ENCODE measurements at regions not wholly inside any gene's neighbourhood (a gene's known extent, or its start where the extent isn't known, plus 50 kb on each side); places are given as distances from the start of the nearest gene placed in this dataset.

DNA sequence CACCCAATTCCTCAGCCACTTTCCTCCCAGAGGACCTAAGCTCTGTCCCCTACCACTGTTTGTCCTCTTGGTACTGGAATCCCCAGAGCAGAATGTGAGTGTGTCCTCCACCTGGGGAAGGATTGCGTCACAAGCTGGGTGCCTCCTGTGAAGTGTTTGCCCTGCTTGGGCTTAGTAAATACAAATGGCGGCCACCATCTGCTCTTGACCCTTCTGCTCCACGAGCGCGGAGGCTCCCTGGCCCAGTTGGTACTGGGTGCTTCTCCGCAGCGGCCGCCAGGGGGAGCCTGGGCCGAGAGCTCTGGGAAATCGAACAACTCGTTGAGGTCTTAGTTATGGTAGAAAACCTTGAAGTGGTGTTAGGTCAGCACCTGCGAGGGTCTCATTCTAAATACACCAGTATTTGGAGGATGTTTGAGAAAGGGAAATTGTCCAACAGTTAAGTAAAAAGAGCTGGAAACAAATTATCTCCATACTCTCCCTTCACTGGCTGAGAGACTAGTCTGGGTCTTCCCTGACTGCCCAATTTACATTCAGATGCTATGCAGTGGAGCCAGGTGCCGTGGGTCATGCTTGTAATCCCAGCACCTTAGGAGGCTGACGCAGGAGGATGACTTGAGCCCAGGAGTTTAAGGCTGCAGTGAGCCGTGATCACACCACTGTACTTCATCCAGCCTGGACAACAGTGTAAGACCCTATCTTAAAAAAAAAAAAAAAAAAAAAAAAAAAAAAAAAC, 74.6 kb upstream of the TEAD1 start (continued):
- peak; percentile 89; the same call in 1 of the 2 replicates for TF ChIP-seq MYC (CRISPR knock-in tag; IDR thresholded peaks at IDR 0.05; ENCODE audit: borderline replicate concordance)
- TF ChIP-seq HOXA3 (CRISPR knock-in tag; IDR thresholded peaks at IDR 0.05), result peak; percentile 99
- TF ChIP-seq ZSCAN9 (CRISPR knock-in tag; IDR thresholded peaks at IDR 0.05; ENCODE audit: borderline replicate concordance), result peak; percentile 87
- TF ChIP-seq, protein P1, sequence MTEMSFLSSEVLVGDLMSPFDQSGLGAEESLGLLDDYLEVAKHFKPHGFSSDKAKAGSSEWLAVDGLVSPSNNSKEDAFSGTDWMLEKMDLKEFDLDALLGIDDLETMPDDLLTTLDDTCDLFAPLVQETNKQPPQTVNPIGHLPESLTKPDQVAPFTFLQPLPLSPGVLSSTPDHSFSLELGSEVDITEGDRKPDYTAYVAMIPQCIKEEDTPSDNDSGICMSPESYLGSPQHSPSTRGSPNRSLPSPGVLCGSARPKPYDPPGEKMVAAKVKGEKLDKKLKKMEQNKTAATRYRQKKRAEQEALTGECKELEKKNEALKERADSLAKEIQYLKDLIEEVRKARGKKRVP (CRISPR knock-in tag; IDR thresholded peaks at IDR 0.05), result peak in 1 of 2 experiments; percentile 94; a peak in 2 of 4 replicates
- TF ChIP-seq ZBTB7B (CRISPR knock-in tag; IDR thresholded peaks at IDR 0.05), result peak; percentile 44; the same call in 1 of the 2 replicates
- TF ChIP-seq KAT7 (CRISPR knock-in tag; IDR thresholded peaks at IDR 0.05; ENCODE audit: borderline replicate concordance), result no peak
- TF ChIP-seq, protein P2, sequence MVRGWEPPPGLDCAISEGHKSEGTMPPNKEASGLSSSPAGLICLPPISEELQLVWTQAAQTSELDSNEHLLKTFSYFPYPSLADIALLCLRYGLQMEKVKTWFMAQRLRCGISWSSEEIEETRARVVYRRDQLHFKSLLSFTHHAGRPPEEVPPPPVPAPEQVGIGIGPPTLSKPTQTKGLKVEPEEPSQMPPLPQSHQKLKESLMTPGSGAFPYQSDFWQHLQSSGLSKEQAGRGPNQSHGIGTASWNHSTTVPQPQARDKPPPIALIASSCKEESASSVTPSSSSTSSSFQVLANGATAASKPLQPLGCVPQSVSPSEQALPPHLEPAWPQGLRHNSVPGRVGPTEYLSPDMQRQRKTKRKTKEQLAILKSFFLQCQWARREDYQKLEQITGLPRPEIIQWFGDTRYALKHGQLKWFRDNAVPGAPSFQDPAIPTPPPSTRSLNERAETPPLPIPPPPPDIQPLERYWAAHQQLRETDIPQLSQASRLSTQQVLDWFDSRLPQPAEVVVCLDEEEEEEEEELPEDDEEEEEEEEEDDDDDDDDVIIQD (CRISPR knock-in tag; IDR thresholded peaks at IDR 0.05; ENCODE audit: low read depth), result peak; percentile 95
- TF ChIP-seq ZNF354B (CRISPR knock-in tag; IDR thresholded peaks at IDR 0.05), result no peak
- no peak for TF ChIP-seq ZNF737 (CRISPR knock-in tag; IDR thresholded peaks at IDR 0.05; ENCODE audit: borderline replicate concordance)
- no peak for TF ChIP-seq NFIC (IDR thresholded peaks at IDR 0.05; ENCODE audit: low read length)
- TF ChIP-seq ZNF780A (CRISPR knock-in tag; IDR thresholded peaks at IDR 0.05), result no peak
- TF ChIP-seq, protein P3, sequence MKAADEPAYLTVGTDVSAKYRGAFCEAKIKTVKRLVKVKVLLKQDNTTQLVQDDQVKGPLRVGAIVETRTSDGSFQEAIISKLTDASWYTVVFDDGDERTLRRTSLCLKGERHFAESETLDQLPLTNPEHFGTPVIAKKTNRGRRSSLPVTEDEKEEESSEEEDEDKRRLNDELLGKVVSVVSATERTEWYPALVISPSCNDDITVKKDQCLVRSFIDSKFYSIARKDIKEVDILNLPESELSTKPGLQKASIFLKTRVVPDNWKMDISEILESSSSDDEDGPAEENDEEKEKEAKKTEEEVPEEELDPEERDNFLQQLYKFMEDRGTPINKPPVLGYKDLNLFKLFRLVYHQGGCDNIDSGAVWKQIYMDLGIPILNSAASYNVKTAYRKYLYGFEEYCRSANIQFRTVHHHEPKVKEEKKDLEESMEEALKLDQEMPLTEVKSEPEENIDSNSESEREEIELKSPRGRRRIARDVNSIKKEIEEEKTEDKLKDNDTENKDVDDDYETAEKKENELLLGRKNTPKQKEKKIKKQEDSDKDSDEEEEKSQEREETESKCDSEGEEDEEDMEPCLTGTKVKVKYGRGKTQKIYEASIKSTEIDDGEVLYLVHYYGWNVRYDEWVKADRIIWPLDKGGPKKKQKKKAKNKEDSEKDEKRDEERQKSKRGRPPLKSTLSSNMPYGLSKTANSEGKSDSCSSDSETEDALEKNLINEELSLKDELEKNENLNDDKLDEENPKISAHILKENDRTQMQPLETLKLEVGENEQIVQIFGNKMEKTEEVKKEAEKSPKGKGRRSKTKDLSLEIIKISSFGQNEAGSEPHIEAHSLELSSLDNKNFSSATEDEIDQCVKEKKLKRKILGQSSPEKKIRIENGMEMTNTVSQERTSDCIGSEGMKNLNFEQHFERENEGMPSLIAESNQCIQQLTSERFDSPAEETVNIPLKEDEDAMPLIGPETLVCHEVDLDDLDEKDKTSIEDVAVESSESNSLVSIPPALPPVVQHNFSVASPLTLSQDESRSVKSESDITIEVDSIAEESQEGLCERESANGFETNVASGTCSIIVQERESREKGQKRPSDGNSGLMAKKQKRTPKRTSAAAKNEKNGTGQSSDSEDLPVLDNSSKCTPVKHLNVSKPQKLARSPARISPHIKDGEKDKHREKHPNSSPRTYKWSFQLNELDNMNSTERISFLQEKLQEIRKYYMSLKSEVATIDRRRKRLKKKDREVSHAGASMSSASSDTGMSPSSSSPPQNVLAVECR (CRISPR knock-in tag; IDR thresholded peaks at IDR 0.05; ENCODE audit: borderline replicate concordance), result peak; percentile 68; the same call in 1 of the 2 replicates
- TF ChIP-seq, protein P4, sequence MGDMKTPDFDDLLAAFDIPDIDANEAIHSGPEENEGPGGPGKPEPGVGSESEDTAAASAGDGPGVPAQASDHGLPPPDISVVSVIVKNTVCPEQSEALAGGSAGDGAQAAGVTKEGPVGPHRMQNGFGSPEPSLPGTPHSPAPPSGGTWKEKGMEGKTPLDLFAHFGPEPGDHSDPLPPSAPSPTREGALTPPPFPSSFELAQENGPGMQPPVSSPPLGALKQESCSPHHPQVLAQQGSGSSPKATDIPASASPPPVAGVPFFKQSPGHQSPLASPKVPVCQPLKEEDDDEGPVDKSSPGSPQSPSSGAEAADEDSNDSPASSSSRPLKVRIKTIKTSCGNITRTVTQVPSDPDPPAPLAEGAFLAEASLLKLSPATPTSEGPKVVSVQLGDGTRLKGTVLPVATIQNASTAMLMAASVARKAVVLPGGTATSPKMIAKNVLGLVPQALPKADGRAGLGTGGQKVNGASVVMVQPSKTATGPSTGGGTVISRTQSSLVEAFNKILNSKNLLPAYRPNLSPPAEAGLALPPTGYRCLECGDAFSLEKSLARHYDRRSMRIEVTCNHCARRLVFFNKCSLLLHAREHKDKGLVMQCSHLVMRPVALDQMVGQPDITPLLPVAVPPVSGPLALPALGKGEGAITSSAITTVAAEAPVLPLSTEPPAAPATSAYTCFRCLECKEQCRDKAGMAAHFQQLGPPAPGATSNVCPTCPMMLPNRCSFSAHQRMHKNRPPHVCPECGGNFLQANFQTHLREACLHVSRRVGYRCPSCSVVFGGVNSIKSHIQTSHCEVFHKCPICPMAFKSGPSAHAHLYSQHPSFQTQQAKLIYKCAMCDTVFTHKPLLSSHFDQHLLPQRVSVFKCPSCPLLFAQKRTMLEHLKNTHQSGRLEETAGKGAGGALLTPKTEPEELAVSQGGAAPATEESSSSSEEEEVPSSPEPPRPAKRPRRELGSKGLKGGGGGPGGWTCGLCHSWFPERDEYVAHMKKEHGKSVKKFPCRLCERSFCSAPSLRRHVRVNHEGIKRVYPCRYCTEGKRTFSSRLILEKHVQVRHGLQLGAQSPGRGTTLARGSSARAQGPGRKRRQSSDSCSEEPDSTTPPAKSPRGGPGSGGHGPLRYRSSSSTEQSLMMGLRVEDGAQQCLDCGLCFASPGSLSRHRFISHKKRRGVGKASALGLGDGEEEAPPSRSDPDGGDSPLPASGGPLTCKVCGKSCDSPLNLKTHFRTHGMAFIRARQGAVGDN (CRISPR knock-in tag; IDR thresholded peaks at IDR 0.05), result peak; percentile 84
- no peak for TF ChIP-seq RBM39 (IDR thresholded peaks at IDR 0.05; ENCODE audit: low read depth, low read length, poor library complexity, severe bottlenecking)
- TF ChIP-seq, protein P5, sequence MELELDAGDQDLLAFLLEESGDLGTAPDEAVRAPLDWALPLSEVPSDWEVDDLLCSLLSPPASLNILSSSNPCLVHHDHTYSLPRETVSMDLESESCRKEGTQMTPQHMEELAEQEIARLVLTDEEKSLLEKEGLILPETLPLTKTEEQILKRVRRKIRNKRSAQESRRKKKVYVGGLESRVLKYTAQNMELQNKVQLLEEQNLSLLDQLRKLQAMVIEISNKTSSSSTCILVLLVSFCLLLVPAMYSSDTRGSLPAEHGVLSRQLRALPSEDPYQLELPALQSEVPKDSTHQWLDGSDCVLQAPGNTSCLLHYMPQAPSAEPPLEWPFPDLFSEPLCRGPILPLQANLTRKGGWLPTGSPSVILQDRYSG (CRISPR knock-in tag; IDR thresholded peaks at IDR 0.05), result no peak
- TF ChIP-seq MBD4 (IDR thresholded peaks at IDR 0.05; ENCODE audit: borderline replicate concordance, low read length), result no peak
- no peak for TF ChIP-seq ATM (IDR thresholded peaks at IDR 0.05; ENCODE audit: borderline replicate concordance)

Data from HepG2 (cell line).